BE2C (cell line): ENCODE measurements at regions not wholly inside any gene's neighbourhood (a gene's known extent, or its start where the extent isn't known, plus 50 kb on each side); places are given as distances from the start of the nearest gene placed in this dataset.
"Not testable (repeated sequence)": the region's sequence is repeated elsewhere in the genome, so short reads cannot be mapped to it uniquely, and the experiment has no call there.

Experiments used
- DNase-seq: peaks from one replicate; pipeline ENCODE4 v3.0.0-alpha.2; 2020
- H3K27me3 ChIP-seq: fragments of 250-450 bp; sonication (Bioruptor Pico); 2 replicates; pipeline ENCODE4 v1.5.1; 2020; ENCODE audit warnings: mild to moderate bottlenecking
- H3K36me3 ChIP-seq: fragments of 250-450 bp; sonication (Bioruptor Pico); 2 replicates; pipeline ENCODE4 v1.5.1; 2020; ENCODE audit warnings: mild to moderate bottlenecking
- H3K4me1 ChIP-seq: fragments of 250-450 bp; sonication (Bioruptor Pico); 2 replicates; pipeline ENCODE4 v1.5.1; 2020
- H3K4me3 ChIP-seq: 2 replicates; pipeline ENCODE4 v1.5.1; 2011; ENCODE audit warnings: low read depth, low read length
- H3K9me3 ChIP-seq: fragments of 250-450 bp; sonication (Bioruptor Pico); 2 replicates; pipeline ENCODE4 v1.5.1; 2020
- TF ChIP-seq, protein P1 (sequence below): IDR thresholded peaks from 2 replicates; pipeline ENCODE4 v1.5.1; 2012; ENCODE audit warnings: mild to moderate bottlenecking, low read depth, low read length

DNA sequence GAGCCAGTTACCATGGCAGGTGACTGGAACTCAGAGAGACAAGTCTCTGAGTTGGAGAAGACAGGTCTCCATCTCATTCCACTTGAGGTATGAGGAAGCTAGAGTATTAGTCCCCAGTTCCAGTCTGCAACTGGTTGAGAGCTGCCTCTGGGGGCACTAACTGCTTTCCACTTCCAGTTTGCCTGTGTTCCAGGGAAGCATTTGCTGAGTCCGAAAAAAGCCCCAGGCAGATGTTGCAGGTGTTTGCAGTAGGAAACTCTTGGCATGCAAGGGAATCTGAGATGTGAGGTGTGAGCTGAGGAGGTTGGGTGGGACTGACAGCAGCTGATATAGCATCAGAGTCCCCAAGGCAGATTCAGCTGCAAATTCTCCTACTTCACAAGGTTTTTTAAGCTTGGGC lies 272.2 kb upstream of the CASK start:
- Histone ChIP-seq H3K36me3 (no peaks in the 10 kb centered on the region), H3K4me1 (no peaks in the 10 kb centered on the region), H3K27me3 (no peaks in the 10 kb centered on the region), H3K9me3 (no peaks in the 10 kb centered on the region), H3K4me3 (no peak overlapping the region)
- no peak for DNase-seq
- TF ChIP-seq, protein P1, sequence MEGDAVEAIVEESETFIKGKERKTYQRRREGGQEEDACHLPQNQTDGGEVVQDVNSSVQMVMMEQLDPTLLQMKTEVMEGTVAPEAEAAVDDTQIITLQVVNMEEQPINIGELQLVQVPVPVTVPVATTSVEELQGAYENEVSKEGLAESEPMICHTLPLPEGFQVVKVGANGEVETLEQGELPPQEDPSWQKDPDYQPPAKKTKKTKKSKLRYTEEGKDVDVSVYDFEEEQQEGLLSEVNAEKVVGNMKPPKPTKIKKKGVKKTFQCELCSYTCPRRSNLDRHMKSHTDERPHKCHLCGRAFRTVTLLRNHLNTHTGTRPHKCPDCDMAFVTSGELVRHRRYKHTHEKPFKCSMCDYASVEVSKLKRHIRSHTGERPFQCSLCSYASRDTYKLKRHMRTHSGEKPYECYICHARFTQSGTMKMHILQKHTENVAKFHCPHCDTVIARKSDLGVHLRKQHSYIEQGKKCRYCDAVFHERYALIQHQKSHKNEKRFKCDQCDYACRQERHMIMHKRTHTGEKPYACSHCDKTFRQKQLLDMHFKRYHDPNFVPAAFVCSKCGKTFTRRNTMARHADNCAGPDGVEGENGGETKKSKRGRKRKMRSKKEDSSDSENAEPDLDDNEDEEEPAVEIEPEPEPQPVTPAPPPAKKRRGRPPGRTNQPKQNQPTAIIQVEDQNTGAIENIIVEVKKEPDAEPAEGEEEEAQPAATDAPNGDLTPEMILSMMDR: no peak

DNA sequence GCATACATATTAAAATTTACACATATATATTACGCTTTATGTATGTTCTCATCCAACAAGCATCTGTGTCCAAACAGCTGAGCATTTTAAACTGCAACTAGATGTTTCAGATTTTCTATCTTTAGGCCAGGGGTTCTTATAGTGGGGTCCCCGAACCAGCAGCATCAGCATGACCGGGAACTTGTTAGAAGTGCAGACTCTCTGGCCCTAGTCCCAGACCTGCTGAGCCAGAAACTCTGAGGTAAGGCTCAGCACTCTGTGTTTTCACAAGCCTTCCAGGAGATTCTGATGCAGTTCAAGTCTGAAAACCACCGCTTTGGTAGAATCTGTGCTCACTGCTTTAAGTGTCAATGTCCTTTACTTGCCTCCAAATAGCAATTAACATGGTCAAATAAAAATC lies 266.2 kb upstream of the CASK start:
- Histone ChIP-seq H3K4me1 (no peaks in the 10 kb centered on the region), H3K4me3 (no peak overlapping the region), H3K27me3 (no peaks in the 10 kb centered on the region), H3K9me3 (no peaks in the 10 kb centered on the region), H3K36me3 (no peaks in the 10 kb centered on the region)
- DNase-seq: no peak
- TF ChIP-seq, protein P1: no peak

GRCh38 chrX:42188730-42189129 lies 265.4 kb upstream of the CASK start:
- DNase-seq: no peak
- H3K36me3 ChIP-seq: no peaks in the 10 kb centered on the region

DNA sequence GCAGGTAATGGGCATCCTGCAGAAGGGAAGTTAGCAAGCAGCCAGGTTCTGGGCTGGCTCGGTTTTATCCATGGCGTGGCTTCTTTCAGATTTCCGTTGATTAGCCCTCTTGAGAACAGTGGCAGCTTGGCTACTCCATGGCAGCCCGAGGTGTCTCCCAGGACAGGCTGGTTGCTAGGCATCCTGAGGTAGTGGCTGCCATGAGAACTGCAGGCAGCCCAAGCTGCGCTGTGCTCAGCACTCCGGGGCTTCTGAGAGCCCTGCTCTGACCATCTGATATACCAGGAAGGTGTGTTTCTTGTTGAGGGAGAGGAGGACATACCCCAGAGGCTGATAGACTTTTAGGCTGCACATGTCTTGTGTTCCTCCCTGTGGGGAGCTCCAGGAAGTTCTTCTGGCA lies 253.4 kb upstream of the CASK start:
- no peak for DNase-seq
- TF ChIP-seq, protein P1: no peak
- H3K4me3 ChIP-seq: no peak overlapping the region
- H3K36me3 ChIP-seq: no peaks in the 10 kb centered on the region
- H3K9me3 ChIP-seq: no peaks in the 10 kb centered on the region
- H3K4me1 ChIP-seq: no peaks in the 10 kb centered on the region
- H3K27me3 ChIP-seq: no peaks in the 10 kb centered on the region

More at GRCh38 chrX:42188730-42189129, 265.4 kb upstream of the CASK start:
- no peak overlapping the region for H3K4me3 ChIP-seq
- no peaks in the 10 kb centered on the region for H3K4me1 ChIP-seq
- no peaks in the 10 kb centered on the region for H3K9me3 ChIP-seq
- no peaks in the 10 kb centered on the region for H3K27me3 ChIP-seq
- TF ChIP-seq, protein P1: no peak

GRCh38 chrX:42175843-42176242 lies 252.5 kb upstream of the CASK start:
- H3K9me3 ChIP-seq: no peaks in the 10 kb centered on the region
- no peaks in the 10 kb centered on the region for H3K36me3 ChIP-seq
- no peaks in the 10 kb centered on the region for H3K27me3 ChIP-seq
- H3K4me3 ChIP-seq: no peak overlapping the region
- TF ChIP-seq, protein P1: no peak
- no peaks in the 10 kb centered on the region for H3K4me1 ChIP-seq
- no peak for DNase-seq

DNA sequence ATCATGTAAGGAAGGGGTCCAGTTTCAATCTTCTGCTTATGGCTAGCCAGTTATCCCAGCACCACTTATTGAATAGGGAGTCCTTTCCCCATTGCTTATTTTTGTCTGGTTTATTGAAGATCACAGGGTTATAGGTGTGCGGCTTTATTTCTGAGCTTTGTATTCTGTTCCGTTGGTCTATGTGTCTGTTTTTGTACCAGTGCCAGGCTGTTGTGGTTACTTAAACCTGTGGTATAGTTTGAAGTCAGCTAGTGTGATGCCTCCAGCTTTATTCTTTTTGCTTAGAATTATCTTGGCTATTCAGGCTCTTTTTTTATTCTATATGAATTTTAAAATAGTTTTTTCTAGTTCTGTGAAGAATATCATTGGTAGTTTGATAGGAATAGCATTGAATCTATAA lies 234.6 kb upstream of the CASK start:
- H3K4me1 ChIP-seq, DNase-seq, H3K9me3 ChIP-seq, H3K36me3 ChIP-seq, H3K4me3 ChIP-seq, H3K27me3 ChIP-seq: not testable (repeated sequence)

DNA sequence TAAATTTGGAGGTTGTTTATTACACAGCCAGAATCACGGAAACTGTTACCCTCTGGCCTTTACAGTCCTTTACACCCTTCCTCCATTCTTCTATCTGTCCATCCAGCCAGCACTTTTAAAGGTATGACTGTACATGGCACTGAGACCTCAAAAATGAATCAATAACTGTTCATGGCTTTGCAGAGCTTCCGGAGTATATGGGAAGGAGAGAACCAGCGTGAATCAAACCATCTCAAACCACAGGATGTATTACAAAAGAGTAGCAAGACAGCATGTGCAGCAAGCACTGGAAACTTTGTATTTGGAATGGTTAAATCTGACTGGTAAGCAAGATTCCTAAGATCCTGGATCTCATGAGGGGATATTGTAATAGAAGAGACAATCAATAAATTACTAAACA lies 228.5 kb upstream of the CASK start:
- DNase-seq: no peak
- no peaks in the 10 kb centered on the region for H3K27me3 ChIP-seq
- no peaks in the 10 kb centered on the region for H3K9me3 ChIP-seq
- TF ChIP-seq, protein P1: no peak
- H3K4me3 ChIP-seq: no peak overlapping the region
- no peaks in the 10 kb centered on the region for H3K4me1 ChIP-seq
- no peaks in the 10 kb centered on the region for H3K36me3 ChIP-seq
